PFSK-1 (cell line): ENCODE measurements at regions not wholly inside any gene's neighbourhood (a gene's known extent, or its start where the extent isn't known, plus 50 kb on each side); places are given as distances from the start of the nearest gene placed in this dataset.

Source experiments
- FOXP2 ChIP-seq: optimal IDR thresholded peaks from 2 replicates; pipeline ENCODE3; 2011; ENCODE audit warnings: borderline replicate concordance, control low read depth, inconsistent platforms; ENCODE audit not compliant: insufficient read depth; ENCODE audit errors: extremely low read length, extremely low read depth
- POLR2AphosphoS5 ChIP-seq: IDR thresholded peaks from 2 replicates; pipeline ENCODE4 v1.6.1; 2012; ENCODE audit warnings: low read depth, mild to moderate bottlenecking, control low read depth, low read length, moderate library complexity
- REST ChIP-seq, 2 experiments: IDR thresholded peaks; 2 replicates each; pipeline versions ENCODE4 v1.6.1 to v1.8.0; 2011 to 2012; ENCODE audit warnings: low read depth in 2 of 2, low read length in 2 of 2, control low read depth in 1 of 2, inconsistent platforms in 1 of 2, mild to moderate bottlenecking in 1 of 2, moderate library complexity in 1 of 2; ENCODE audit not compliant: insufficient read depth in 1 of 2
- SIN3A ChIP-seq: IDR thresholded peaks from 2 replicates; pipeline ENCODE4 v1.6.1; 2012; ENCODE audit warnings: mild to moderate bottlenecking, low read length, moderate library complexity, borderline replicate concordance; ENCODE audit not compliant: insufficient read depth
- TAF1 ChIP-seq: IDR thresholded peaks from 2 replicates; pipeline ENCODE4 v1.6.1; 2012; ENCODE audit warnings: low read length, control low read depth, borderline replicate concordance; ENCODE audit not compliant: insufficient read depth

GRCh38 chr1:56153276-56153675 lies 426.1 kb downstream of the PLPP3 start:
- TF ChIP-seq FOXP2, result no peak
- no peak for TF ChIP-seq TAF1
- TF ChIP-seq SIN3A, result no peak
- no peak for TF ChIP-seq POLR2AphosphoS5
- TF ChIP-seq REST (IDR thresholded peaks at IDR 0.05; ENCODE audit: insufficient read depth in 1 of 2, low read depth in 2 of 2, low read length in 2 of 2), result no peak

- TF ChIP-seq TAF1, result no peak
Measured at GRCh38 chr1:56152635-56153034, 426.7 kb downstream of the PLPP3 start.

DNA sequence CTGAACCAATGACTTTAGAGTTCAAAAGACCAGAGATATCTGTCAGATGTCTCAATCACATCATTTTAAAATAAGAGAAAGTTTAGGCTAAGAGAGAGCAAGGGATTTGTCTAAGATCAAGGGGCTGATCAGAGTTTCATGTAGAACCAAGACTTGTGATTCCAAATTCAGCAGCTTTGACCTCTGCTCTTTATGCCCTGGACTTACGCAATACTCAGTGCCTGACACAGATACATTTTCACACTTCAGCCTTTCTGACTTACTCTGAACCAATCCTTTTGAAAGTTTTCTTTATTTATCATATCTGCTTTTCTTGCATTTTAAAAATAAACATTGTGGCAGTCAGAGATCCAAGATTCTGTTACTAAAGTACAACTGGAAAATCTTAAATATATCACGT lies 428.0 kb downstream of the PLPP3 start:
- TF ChIP-seq POLR2AphosphoS5, result no peak
- no peak for TF ChIP-seq SIN3A
- no peak for TF ChIP-seq TAF1
- TF ChIP-seq REST (IDR thresholded peaks at IDR 0.05; ENCODE audit: insufficient read depth in 1 of 2, low read depth in 2 of 2, low read length in 2 of 2), result no peak
- TF ChIP-seq FOXP2, result no peak

- no peak for TF ChIP-seq TAF1
- no peak for TF ChIP-seq REST (IDR thresholded peaks at IDR 0.05; ENCODE audit: insufficient read depth in 1 of 2, low read depth in 2 of 2, low read length in 2 of 2)
- no peak for TF ChIP-seq FOXP2
- no peak for TF ChIP-seq SIN3A
- no peak for TF ChIP-seq POLR2AphosphoS5
Measured at GRCh38 chr1:56150441-56151215, 428.7 kb downstream of the PLPP3 start.

GRCh38 chr1:56149761-56150160 lies 429.6 kb downstream of the PLPP3 start:
- TF ChIP-seq SIN3A (no peak), POLR2AphosphoS5 (no peak), FOXP2 (no peak), TAF1 (no peak), REST (IDR thresholded peaks at IDR 0.05; ENCODE audit: insufficient read depth in 1 of 2, low read depth in 2 of 2, low read length in 2 of 2) (no peak)
